GM19035 (cell line): ENCODE measurements at regions not wholly inside any gene's neighbourhood (a gene's known extent, or its start where the extent isn't known, plus 50 kb on each side); places are given as distances from the start of the nearest gene placed in this dataset.

Source experiments
- ATAC-seq: cut with Tn5 transposase; IDR thresholded peaks from one replicate; pipeline ENCODE4 v1.9.1; 2021; ENCODE audit not compliant: unreplicated experiment

- ATAC-seq = no peak
Observed at GRCh38 chr12:67370979-67371378, 101.8 kb downstream of the CAND1 start.

- no peak for ATAC-seq
Observed at GRCh38 chr12:67377021-67377420, 107.9 kb downstream of the CAND1 start.

- no peak for ATAC-seq
Observed at GRCh38 chr12:67377541-67377940, 108.4 kb downstream of the CAND1 start.

GRCh38 chr12:67382241-67382871 lies 113.2 kb downstream of the CAND1 start:
- no peak for ATAC-seq

- no peak for ATAC-seq
Observed at GRCh38 chr12:67386869-67387565, 117.9 kb downstream of the CAND1 start.

GRCh38 chr12:67388331-67389138 lies 119.4 kb downstream of the CAND1 start:
- ATAC-seq = no peak

- no peak for ATAC-seq
Observed at GRCh38 chr12:67390273-67390672, 121.1 kb downstream of the CAND1 start.

GRCh38 chr12:67391034-67391433 lies 121.9 kb downstream of the CAND1 start:
- ATAC-seq = no peak

GRCh38 chr12:67391656-67392055 lies 122.5 kb downstream of the CAND1 start:
- ATAC-seq = no peak

- no peak for ATAC-seq
Observed at GRCh38 chr12:67394550-67394949, 125.4 kb downstream of the CAND1 start.

- ATAC-seq = no peak
Observed at GRCh38 chr12:67400742-67401141, 131.6 kb downstream of the CAND1 start.

GRCh38 chr12:67410246-67410645 lies 141.1 kb downstream of the CAND1 start:
- ATAC-seq = no peak

- no peak for ATAC-seq
Observed at GRCh38 chr12:67410667-67411067, 141.5 kb downstream of the CAND1 start.

- no peak for ATAC-seq
Observed at GRCh38 chr12:67411562-67411961, 142.4 kb downstream of the CAND1 start.

- ATAC-seq = no peak
Observed at GRCh38 chr12:67413577-67413976, 144.4 kb downstream of the CAND1 start.

GRCh38 chr12:67414011-67414715 lies 145.0 kb downstream of the CAND1 start:
- ATAC-seq = no peak

- no peak for ATAC-seq
Observed at GRCh38 chr12:67415473-67415872, 146.3 kb downstream of the CAND1 start.

GRCh38 chr12:67419810-67420209 lies 150.7 kb downstream of the CAND1 start:
- no peak for ATAC-seq

GRCh38 chr12:67420506-67420905 lies 151.3 kb downstream of the CAND1 start:
- no peak for ATAC-seq

- no peak for ATAC-seq
Observed at GRCh38 chr12:67422081-67422480, 152.9 kb downstream of the CAND1 start.

- no peak for ATAC-seq
Observed at GRCh38 chr12:67424784-67425183, 155.6 kb downstream of the CAND1 start.
